Osteocyte (in vitro differentiated cells): ENCODE measurements at regions not wholly inside any gene's neighbourhood (a gene's known extent, or its start where the extent isn't known, plus 50 kb on each side); places are given as distances from the start of the nearest gene placed in this dataset.

Experiments used
- DNase-seq: peaks from one replicate; pipeline ENCODE4 v3.0.0; 2021; ENCODE audit warnings: mixed read lengths; ENCODE audit not compliant: unreplicated experiment; ENCODE audit errors: extremely low spot score
- H3K27ac Mint-ChIP-seq: one replicate; pipeline ENCODE4 v1.8.0; 2021; ENCODE audit warnings: mild to moderate bottlenecking, mixed read lengths; ENCODE audit not compliant: unreplicated experiment
- H3K27me3 Mint-ChIP-seq: one replicate; pipeline ENCODE4 v1.8.0; 2021; ENCODE audit warnings: mixed read lengths; ENCODE audit not compliant: unreplicated experiment
- H3K36me3 Mint-ChIP-seq: one replicate; pipeline ENCODE4 v1.8.0; 2021; ENCODE audit warnings: mixed read lengths; ENCODE audit not compliant: unreplicated experiment
- H3K4me1 Mint-ChIP-seq: one replicate; pipeline ENCODE4 v1.8.0; 2021; ENCODE audit warnings: mixed read lengths; ENCODE audit not compliant: unreplicated experiment
- H3K4me3 Mint-ChIP-seq: one replicate; pipeline ENCODE4 v1.8.0; 2021; ENCODE audit warnings: mild to moderate bottlenecking, moderate library complexity, mixed read lengths; ENCODE audit not compliant: unreplicated experiment
- H3K9me3 Mint-ChIP-seq: one replicate; pipeline ENCODE4 v1.8.0; 2021; ENCODE audit warnings: mixed read lengths; ENCODE audit not compliant: unreplicated experiment
- TF ChIP-seq, protein P1 (sequence below): fragments of 200-600 bp; sonication (generic); IDR thresholded peaks from 2 replicates; pipeline ENCODE4 v1.5.0; 2021; ENCODE audit warnings: antibody characterized with exemption, mild to moderate bottlenecking, moderate library complexity

DNA sequence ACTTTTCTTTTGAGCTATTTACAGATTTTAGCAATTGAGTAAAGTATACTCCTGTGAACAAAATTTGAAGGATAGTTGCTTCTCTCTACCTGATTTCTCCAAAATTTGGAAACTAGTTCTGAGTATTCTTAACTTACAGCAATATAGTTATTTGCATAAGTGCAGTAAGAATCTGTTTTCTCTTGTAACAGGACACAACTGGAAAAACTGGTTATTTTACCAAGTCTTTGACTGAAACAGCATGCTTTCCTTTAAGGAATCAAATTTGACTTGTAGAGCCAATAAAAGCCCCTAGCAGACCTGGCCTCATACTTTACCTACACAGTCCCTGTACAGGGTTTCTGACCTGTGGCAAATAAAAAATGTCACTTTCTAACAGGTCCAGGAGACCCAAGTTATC lies 301.9 kb upstream of the POU5F2 start:
- H3K27me3 Mint-ChIP-seq: no peaks in the 10 kb centered on the region
- peaks cover 5% of the 10 kb centered on the region for H3K9me3 Mint-ChIP-seq
- no peak overlapping the region for H3K4me3 Mint-ChIP-seq
- DNase-seq: no peak
- TF ChIP-seq, protein P1, sequence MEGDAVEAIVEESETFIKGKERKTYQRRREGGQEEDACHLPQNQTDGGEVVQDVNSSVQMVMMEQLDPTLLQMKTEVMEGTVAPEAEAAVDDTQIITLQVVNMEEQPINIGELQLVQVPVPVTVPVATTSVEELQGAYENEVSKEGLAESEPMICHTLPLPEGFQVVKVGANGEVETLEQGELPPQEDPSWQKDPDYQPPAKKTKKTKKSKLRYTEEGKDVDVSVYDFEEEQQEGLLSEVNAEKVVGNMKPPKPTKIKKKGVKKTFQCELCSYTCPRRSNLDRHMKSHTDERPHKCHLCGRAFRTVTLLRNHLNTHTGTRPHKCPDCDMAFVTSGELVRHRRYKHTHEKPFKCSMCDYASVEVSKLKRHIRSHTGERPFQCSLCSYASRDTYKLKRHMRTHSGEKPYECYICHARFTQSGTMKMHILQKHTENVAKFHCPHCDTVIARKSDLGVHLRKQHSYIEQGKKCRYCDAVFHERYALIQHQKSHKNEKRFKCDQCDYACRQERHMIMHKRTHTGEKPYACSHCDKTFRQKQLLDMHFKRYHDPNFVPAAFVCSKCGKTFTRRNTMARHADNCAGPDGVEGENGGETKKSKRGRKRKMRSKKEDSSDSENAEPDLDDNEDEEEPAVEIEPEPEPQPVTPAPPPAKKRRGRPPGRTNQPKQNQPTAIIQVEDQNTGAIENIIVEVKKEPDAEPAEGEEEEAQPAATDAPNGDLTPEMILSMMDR: no peak
- H3K27ac Mint-ChIP-seq: no peak overlapping the region
- H3K36me3 Mint-ChIP-seq: peaks cover 21% of the 10 kb centered on the region
- H3K4me1 Mint-ChIP-seq: no peaks in the 10 kb centered on the region

DNA sequence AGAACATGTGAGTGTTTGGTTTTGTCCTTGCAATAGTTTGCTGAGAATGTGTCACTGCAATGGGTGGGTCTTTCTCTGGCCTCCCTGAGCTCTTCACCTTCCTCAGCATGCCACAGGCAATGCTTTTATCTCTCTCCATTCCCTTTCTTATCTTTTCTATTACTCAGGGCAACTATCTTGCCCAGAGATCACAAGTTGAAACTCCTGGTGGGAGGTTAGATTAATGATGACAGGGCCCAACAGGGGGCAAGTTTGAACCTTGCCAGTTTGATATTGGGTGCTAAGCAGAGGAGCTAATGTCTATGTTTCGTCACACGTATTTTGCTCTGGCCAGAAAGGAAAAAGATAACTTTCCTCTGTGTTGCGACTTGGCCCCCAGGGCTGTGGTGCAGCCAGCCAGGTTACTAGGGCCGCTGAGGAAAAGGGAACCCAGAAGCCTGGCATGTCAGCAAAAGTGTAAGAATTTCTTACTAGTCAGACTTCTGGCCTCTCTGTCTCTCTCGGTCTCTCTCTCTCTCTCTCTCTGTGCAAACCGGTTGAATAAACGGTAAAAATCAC lies 299.3 kb upstream of the POU5F2 start:
- H3K36me3 Mint-ChIP-seq: peaks cover 12% of the 10 kb centered on the region
- no peaks in the 10 kb centered on the region for H3K27me3 Mint-ChIP-seq
- DNase-seq: no peak
- peaks cover 5% of the 10 kb centered on the region for H3K9me3 Mint-ChIP-seq
- H3K4me3 Mint-ChIP-seq: no peak overlapping the region
- TF ChIP-seq, protein P1: no peak
- H3K4me1 Mint-ChIP-seq: no peaks in the 10 kb centered on the region
- H3K27ac Mint-ChIP-seq: no peak overlapping the region

DNA sequence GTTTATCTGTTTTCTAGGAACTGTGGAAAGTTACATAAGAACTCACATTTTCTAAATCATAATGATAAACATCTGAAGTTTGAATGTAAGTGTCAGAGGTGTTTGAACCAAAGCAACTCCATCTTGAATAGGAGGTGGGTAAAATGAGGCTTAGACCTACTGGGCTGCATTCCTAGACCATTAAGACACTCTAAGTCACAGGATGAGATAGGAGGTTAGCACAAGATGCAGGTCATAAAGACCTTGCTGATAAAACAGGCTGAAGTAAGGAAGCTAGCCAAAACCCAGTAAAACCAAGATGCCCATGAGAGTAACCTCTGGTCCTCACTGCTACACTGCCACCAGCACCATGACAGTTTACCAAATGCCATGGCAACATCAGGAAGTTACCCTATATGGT lies 297.7 kb upstream of the POU5F2 start:
- H3K27me3 Mint-ChIP-seq: no peaks in the 10 kb centered on the region
- no peaks in the 10 kb centered on the region for H3K4me1 Mint-ChIP-seq
- peaks cover 4% of the 10 kb centered on the region for H3K36me3 Mint-ChIP-seq

DNA sequence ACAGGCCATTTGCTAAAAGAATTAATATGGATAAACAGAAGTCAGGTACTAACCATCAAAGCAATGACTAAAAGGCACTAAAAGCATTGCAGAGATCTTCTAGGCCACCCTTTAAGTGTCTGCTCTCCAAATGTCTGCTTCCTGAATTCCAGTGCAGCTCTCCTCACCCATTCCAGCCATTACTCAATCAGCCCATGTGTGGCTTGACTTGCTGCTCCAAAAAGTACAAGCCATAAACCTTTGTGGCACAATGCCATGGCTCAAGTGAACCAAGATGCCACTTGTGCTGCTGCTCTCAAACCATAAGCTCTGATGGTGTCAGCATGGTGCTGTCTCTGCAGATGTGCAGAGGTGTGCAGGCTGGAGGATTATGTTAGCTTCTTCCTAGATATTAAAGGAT lies 290.2 kb upstream of the POU5F2 start:
- no peaks in the 10 kb centered on the region for H3K27me3 Mint-ChIP-seq
- H3K27ac Mint-ChIP-seq: no peak overlapping the region
- peaks cover 9% of the 10 kb centered on the region for H3K36me3 Mint-ChIP-seq
- DNase-seq: no peak
- no peaks in the 10 kb centered on the region for H3K4me1 Mint-ChIP-seq
- H3K4me3 Mint-ChIP-seq: no peak overlapping the region
- no peaks in the 10 kb centered on the region for H3K9me3 Mint-ChIP-seq
- TF ChIP-seq, protein P1: no peak

More for the DNA sequence above, 297.7 kb upstream of the POU5F2 start:
- Mint-ChIP-seq H3K27ac (no peak overlapping the region), H3K4me3 (no peak overlapping the region), H3K9me3 (peaks cover under 1% of the 10 kb centered on the region)
- DNase-seq: no peak
- TF ChIP-seq, protein P1: no peak

DNA sequence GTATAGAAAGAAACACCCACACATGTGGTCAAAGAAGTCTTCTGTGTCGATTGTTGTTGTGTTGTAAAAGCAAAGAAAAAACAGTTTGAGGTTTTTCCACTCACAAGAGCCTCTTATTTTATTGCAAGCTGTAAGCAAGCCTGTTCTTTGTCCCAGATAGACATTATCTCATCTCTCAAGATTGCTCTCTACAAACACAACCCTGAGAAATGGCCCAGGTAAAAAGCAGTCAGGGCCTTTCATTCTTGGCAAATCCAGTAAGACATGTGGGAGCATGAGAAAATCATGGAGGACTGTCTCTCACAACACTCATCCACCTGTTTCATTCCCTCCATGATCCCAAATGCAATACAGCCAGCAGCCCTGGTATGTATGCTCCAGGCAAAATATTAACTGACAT lies 286.6 kb upstream of the POU5F2 start:
- Mint-ChIP-seq H3K36me3 (peaks cover 9% of the 10 kb centered on the region), H3K27me3 (no peaks in the 10 kb centered on the region), H3K27ac (no peak overlapping the region), H3K4me3 (no peak overlapping the region), H3K9me3 (no peaks in the 10 kb centered on the region), H3K4me1 (no peaks in the 10 kb centered on the region)
- TF ChIP-seq, protein P1: no peak
- no peak for DNase-seq
